SJCRH30 (cell line): ENCODE measurements at regions not wholly inside any gene's neighbourhood (a gene's known extent, or its start where the extent isn't known, plus 50 kb on each side); places are given as distances from the start of the nearest gene placed in this dataset.
A peak's percentile ranks its signal among the peaks of the same experiment; 100 is the strongest.

Experiments
- DNase-seq, 2 experiments: peaks; one replicate each; pipeline ENCODE4 v3.0.0-alpha.2; 2015 to 2020
- H3K27ac ChIP-seq: fragments of 250-450 bp; sonication (Bioruptor Pico); 2 replicates; pipeline ENCODE4 v1.5.1; 2020; ENCODE audit warnings: mild to moderate bottlenecking, moderate library complexity
- H3K27me3 ChIP-seq: fragments of 250-450 bp; sonication (Bioruptor Pico); 2 replicates; pipeline ENCODE4 v1.5.1; 2020; ENCODE audit warnings: mild to moderate bottlenecking, moderate library complexity
- H3K36me3 ChIP-seq: fragments of 250-450 bp; sonication (Bioruptor Pico); 2 replicates; pipeline ENCODE4 v1.5.1; 2020; ENCODE audit warnings: mild to moderate bottlenecking, moderate library complexity
- H3K4me1 ChIP-seq: fragments of 250-450 bp; sonication (Bioruptor Pico); 2 replicates; pipeline ENCODE4 v1.5.1; 2020; ENCODE audit warnings: mild to moderate bottlenecking, moderate library complexity
- H3K4me3 ChIP-seq: fragments of 250-450 bp; sonication (Bioruptor Pico); 2 replicates; pipeline ENCODE4 v1.5.1; 2020; ENCODE audit warnings: mild to moderate bottlenecking, moderate library complexity
- H3K9me3 ChIP-seq: fragments of 250-450 bp; sonication (Bioruptor Pico); replicated peaks from 2 replicates; pipeline ENCODE4 v1.5.1; 2020; ENCODE audit warnings: mild to moderate bottlenecking, moderate library complexity

DNA sequence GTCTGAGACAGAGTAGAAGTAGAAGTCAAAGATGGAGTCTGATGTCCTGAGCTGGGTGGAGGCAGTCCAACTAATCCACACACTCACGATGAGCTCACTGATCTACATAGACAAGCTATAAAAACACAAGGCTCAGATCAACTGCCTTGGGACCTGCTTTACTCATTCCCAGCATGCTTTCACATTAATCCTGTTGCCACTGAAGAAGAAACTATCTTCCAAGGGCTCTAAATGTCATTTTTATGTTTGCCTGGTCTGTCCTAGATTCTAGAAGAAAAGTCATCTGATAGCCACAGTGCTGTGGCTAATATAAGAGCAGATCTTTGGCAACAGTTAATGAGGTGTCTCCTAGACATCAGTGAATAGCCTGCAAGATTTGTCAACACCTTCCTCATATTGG is 522.7 kb downstream of the NUF2 start:
- no peaks in the 10 kb centered on the region for H3K27me3 ChIP-seq
- no peaks in the 10 kb centered on the region for H3K4me1 ChIP-seq
- DNase-seq, result no peak
- H3K9me3 ChIP-seq, result no peaks in the 10 kb centered on the region
- H3K36me3 ChIP-seq, result no peaks in the 10 kb centered on the region
- H3K4me3 ChIP-seq, result no peak overlapping the region
- no peak overlapping the region for H3K27ac ChIP-seq

DNA sequence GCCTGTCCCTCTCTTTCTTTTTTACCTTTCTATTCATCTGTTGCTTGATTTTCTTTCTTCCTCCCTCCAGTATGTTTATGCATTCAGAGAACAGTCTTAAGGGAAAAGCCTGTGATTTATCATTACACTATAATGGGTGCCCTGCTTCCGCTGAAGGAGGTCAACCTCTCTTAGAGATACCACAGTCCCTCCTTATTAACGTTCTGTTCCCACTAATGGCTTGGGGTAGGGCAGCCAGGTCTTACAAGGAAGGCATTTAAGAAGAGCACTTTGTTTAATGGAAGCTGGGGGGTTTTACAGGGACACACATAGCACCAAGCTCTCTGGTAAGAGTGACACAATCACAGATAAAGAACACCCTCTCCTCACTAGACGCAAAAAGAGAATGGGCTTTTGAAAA is 523.5 kb downstream of the NUF2 start:
- Histone ChIP-seq H3K36me3 (no peaks in the 10 kb centered on the region), H3K27me3 (no peaks in the 10 kb centered on the region), H3K27ac (no peak overlapping the region), H3K4me1 (no peaks in the 10 kb centered on the region), H3K4me3 (no peak overlapping the region), H3K9me3 (no peaks in the 10 kb centered on the region)
- DNase-seq, result no peak

DNA sequence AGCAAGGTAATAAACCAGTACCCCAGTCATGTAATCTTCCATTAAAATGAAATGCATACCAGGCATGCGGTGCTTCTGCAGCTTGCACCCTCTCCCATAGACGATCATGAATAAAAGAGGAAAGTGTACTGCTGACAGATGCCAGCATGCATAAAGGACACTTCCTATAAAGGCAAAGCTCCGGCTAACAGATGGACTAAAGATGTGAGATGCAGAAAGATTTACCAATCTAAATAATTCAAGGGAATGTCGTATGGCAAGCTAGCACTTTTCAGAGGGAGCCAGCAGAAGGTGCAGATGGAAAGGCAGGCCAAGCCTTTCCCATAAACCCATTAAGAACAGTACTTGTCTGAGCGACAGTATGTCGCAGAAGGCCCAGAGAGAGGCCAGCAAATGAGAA is 542.0 kb downstream of the NUF2 start:
- Histone ChIP-seq H3K4me1 (no peaks in the 10 kb centered on the region), H3K27me3 (no peaks in the 10 kb centered on the region), H3K36me3 (no peaks in the 10 kb centered on the region), H3K4me3 (no peak overlapping the region), H3K27ac (no peak overlapping the region), H3K9me3 (no peaks in the 10 kb centered on the region)
- DNase-seq, result no peak

DNA sequence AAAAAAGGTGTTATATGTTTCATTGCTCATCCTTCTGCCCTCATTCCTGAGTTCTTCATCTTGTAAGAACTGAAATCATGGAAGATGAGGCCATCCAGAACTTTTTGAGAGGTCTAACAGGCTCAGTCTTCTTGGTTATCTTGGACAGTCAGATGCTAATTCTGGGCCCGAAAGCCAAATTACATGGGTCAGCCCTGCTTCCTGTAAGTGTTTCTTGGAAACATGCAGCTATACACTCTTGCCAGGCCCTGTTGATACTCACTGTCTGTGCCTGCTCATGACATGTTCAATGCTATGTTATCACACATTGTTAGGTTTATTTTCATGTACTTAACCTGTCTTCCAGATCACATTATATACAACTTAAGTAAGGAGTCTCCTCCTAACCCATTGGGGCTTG is 542.5 kb downstream of the NUF2 start:
- DNase-seq, result no peak
- no peaks in the 10 kb centered on the region for H3K9me3 ChIP-seq
- no peak overlapping the region for H3K27ac ChIP-seq
- no peaks in the 10 kb centered on the region for H3K36me3 ChIP-seq
- no peaks in the 10 kb centered on the region for H3K27me3 ChIP-seq
- no peak overlapping the region for H3K4me3 ChIP-seq
- H3K4me1 ChIP-seq, result no peaks in the 10 kb centered on the region

DNA sequence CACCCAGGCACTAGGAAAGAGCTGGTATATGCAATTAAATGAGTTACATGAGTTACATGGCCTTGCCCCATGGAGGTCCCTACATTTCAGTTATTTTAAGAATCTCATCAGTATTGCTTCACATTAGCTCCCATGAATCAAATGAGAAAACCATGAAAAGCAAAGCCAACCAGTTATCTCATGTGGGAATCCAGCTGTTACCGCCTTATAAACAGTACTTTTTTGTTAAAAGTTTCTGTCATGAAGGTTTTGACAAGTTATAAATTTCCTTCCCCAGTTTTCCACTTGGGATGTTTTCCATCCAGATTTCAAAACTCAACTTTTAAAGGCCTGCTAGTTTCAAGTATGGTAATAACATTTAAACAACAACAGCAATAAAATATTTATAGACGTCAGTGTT is 544.8 kb downstream of the NUF2 start:
- H3K27ac ChIP-seq, result no peak overlapping the region
- no peaks in the 10 kb centered on the region for H3K9me3 ChIP-seq
- no peak for DNase-seq
- H3K4me3 ChIP-seq, result no peak overlapping the region
- H3K4me1 ChIP-seq, result no peaks in the 10 kb centered on the region
- no peaks in the 10 kb centered on the region for H3K27me3 ChIP-seq
- no peaks in the 10 kb centered on the region for H3K36me3 ChIP-seq

DNA sequence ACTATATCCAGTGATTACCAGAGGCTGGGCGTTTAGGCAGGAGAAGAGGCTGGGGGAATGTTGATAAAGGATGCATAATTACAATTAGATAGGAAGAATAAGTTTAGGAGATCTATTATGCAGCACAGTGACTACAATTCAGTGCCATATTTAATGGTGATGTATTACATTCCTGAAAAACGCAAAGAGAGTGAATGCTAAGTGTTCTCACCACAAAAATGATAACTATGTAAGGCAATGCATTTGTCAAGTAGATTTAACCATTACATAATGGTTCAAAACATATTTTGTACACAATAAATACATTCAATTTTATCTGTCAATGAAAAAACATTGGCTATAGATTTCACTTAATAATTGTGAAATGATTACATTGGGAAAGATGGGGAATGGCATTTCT is 548.9 kb downstream of the NUF2 start:
- no peak overlapping the region for H3K4me3 ChIP-seq
- no peaks in the 10 kb centered on the region for H3K9me3 ChIP-seq
- H3K36me3 ChIP-seq, result no peaks in the 10 kb centered on the region
- H3K27ac ChIP-seq, result no peak overlapping the region
- H3K4me1 ChIP-seq, result peaks cover 6% of the 10 kb centered on the region
- H3K27me3 ChIP-seq, result no peaks in the 10 kb centered on the region
- no peak for DNase-seq

DNA sequence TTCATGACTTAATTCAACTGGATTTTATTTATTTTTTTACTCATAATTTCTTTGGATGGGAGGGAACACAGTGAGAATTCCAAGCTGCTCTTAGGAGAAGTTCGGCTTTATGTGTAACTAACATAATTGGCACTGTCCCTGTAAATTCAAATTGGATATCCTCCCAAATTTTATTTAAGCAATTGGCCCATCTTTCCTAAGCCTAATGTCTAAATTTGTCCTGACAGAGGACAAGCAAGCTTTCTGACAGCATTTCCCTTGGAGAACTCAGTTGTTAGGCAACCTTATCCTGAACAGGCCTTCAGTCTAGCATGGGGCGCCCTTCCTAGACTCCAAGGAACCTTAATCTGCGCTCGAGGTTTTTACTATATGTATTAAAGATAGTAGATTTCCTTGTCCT is 550.3 kb downstream of the NUF2 start:
- H3K36me3 ChIP-seq, result no peaks in the 10 kb centered on the region
- no peaks in the 10 kb centered on the region for H3K9me3 ChIP-seq
- peaks cover 20% of the 10 kb centered on the region for H3K4me1 ChIP-seq
- H3K27ac ChIP-seq, result no peak overlapping the region
- DNase-seq, result no peak
- H3K4me3 ChIP-seq, result no peak overlapping the region
- no peaks in the 10 kb centered on the region for H3K27me3 ChIP-seq

DNA sequence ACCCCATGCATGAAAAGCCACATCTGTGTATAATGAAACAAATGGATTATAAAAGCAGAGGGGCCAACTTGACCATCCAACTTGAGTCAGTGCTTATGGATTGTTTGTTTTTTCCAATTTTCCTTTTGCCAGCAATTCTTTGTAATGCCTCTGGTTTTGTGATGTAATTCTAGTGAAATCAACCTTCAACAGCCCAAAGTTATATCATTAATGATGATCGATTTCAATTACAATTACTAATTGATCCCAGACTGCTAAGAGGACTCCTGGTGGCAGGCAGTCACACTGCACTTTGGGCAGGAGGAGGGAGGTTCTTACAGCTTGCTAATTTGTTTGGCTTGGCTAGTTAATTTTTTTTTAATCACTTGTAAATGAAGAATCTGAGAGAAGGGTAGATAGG is 552.3 kb downstream of the NUF2 start:
- no peaks in the 10 kb centered on the region for H3K27me3 ChIP-seq
- no peak for DNase-seq
- no peaks in the 10 kb centered on the region for H3K36me3 ChIP-seq
- H3K9me3 ChIP-seq, result no peaks in the 10 kb centered on the region
- H3K4me3 ChIP-seq, result no peak overlapping the region
- H3K4me1 ChIP-seq, result peaks cover 23% of the 10 kb centered on the region
- no peak overlapping the region for H3K27ac ChIP-seq

DNA sequence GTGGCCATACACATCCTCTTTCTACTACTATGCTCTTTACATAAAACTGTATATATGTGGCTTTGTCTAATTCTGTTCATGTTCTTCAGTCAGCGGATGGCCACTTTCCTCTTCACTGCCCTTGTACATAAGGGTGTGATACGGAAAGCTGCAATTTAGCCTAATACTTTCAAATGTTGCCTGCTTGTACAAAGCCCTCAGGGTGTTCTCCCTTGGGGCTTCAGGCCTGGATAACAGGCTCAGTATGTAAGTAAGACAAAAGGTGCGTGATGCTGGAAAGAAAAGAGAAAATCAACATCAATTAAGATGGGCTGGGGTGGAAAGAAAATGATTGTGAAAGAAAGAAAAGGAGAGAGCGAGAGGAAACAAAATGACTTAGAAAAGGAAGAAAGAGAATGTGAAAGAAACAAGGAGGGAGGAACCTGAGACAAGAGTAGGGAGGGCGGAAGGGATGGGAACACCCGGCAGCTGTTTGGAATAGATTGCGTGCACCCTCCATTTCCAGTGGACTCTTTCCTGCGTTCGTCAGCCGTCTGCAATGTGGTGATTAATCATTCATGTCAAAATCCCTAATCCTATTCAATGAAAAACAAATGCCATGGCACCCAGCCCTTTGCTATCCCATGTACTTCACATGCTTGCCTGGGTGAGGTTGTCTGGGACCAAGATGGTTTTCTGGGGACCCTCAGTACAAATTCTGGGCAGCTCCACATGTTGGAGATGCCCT is 553.6 kb downstream of the NUF2 start:
- no peaks in the 10 kb centered on the region for H3K9me3 ChIP-seq
- 0 out of 2 replicates have a peak overlapping the region, but pooled peaks have one; percentile 8 for H3K4me3 ChIP-seq
- peak; percentile 27 to 45 for DNase-seq
- H3K27me3 ChIP-seq, result no peaks in the 10 kb centered on the region
- peaks cover 23% of the 10 kb centered on the region for H3K4me1 ChIP-seq
- no peaks in the 10 kb centered on the region for H3K36me3 ChIP-seq
- peak overlapping the region; percentile 40 for H3K27ac ChIP-seq

DNA sequence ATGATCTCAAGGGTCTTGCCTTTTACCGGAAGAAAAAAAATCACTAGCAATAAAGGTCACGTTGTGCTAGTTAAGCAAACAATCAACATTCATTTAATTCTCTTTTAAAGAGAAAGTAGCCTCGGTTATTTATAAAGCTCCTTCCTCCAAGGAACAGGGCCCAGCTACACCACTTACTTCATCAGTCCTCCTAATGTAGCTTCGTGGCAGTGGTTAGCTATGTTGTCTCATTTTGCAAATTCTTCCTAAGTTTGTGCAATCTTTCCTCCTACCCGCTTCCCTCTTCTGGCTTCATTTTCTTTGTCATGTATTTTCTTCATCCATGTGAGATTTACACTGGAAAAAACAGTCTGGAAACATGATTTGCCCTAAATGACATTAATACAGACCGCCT is 554.2 kb downstream of the NUF2 start:
- 0 out of 2 replicates have a peak overlapping the region, but pooled peaks have one; percentile 8 for H3K4me3 ChIP-seq
- DNase-seq, result no peak
- peak overlapping the region; percentile 40 for H3K27ac ChIP-seq

DNA sequence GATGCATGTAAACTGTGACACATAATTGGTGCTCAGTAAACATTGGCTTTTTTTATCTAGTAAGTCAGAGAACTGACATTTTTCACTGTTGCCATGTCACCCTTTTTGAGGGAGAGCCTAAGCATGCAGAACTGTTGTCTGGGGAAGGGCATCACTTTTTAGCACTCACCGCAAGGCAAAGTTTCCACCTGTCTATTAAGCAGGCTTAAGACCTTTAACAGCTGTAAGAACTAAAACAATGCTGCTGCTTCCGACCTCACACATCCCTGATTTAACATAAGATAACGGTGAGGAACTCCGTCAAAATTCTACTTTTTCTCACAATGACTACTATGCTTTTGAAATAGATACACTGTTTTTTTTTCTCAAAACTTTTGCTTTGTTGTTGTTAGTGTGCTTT is 554.8 kb downstream of the NUF2 start:
- peak overlapping the region; percentile 40 for H3K27ac ChIP-seq
- no peaks in the 10 kb centered on the region for H3K9me3 ChIP-seq
- no peaks in the 10 kb centered on the region for H3K27me3 ChIP-seq
- peak; percentile 28 to 53 for DNase-seq
- no peaks in the 10 kb centered on the region for H3K36me3 ChIP-seq
- H3K4me1 ChIP-seq, result peaks cover 23% of the 10 kb centered on the region
- no peak overlapping the region for H3K4me3 ChIP-seq

More for the DNA sequence above, 554.2 kb downstream of the NUF2 start:
- no peaks in the 10 kb centered on the region for H3K27me3 ChIP-seq
- H3K36me3 ChIP-seq, result no peaks in the 10 kb centered on the region
- H3K4me1 ChIP-seq, result peaks cover 23% of the 10 kb centered on the region
- H3K9me3 ChIP-seq, result no peaks in the 10 kb centered on the region

DNA sequence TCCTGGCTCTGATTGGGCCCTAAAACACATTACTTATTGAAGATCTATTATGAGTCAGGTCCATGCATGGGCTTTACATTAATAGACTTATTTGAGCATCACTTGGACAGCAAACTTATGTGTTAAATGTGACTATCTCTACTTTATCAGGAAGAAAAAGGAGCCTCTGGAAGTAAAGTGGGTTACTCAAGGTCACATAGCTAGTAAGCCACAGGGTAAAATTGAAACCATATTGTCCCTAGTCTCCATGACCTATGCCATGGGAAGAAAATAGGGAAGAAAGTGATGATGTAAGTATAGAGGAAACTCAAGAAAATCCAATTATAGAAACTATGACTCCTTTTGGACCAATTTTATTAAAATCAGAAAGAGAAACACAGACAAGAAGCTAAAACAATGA is 555.3 kb downstream of the NUF2 start:
- Histone ChIP-seq H3K36me3 (no peaks in the 10 kb centered on the region), H3K9me3 (no peaks in the 10 kb centered on the region), H3K4me3 (no peak overlapping the region), H3K27me3 (no peaks in the 10 kb centered on the region), H3K4me1 (peaks cover 23% of the 10 kb centered on the region), H3K27ac (peak overlapping the region; percentile 33)
- DNase-seq, result no peak

DNA sequence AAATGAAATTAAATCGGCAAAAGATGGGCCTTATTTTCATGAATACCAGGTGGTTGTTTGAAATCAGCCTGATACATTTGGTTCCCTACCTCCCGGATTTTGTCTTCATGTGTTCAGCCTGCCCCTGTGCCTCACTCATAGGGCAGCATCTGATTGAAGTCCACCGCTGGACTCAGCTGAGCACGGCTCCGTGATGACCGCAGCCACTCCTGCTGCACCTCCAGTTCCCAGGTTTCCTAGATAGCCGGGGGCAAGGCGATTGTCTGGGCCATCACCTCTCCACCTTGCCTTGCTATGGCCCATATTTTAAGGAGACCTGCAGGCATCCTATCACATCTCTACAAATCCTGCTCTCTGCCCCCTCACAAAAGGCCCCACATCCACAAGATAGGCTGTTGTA is 563.8 kb downstream of the NUF2 start:
- Histone ChIP-seq H3K27ac (no peak overlapping the region), H3K27me3 (no peaks in the 10 kb centered on the region), H3K4me1 (no peaks in the 10 kb centered on the region), H3K36me3 (no peaks in the 10 kb centered on the region), H3K9me3 (no peaks in the 10 kb centered on the region), H3K4me3 (no peak overlapping the region)
- DNase-seq, result no peak

DNA sequence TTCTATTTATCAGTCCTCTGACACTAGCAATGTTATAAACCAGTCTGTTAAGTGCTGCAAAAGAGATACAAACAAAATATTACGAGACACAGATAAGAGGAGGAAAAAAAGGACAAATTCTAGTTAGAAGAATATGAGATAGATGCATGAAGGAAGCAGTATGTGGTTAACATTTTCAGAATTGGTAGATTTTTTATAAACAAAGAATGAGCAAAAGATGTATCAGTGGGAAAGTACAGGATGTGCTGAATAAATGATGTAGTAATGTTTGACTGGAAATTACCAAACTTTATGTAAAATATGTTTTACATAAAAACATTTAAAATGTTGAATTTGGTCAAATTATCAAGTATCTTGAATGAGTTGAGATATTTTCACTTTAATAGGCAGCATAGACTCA is 574.2 kb downstream of the NUF2 start:
- no peak overlapping the region for H3K4me3 ChIP-seq

DNA sequence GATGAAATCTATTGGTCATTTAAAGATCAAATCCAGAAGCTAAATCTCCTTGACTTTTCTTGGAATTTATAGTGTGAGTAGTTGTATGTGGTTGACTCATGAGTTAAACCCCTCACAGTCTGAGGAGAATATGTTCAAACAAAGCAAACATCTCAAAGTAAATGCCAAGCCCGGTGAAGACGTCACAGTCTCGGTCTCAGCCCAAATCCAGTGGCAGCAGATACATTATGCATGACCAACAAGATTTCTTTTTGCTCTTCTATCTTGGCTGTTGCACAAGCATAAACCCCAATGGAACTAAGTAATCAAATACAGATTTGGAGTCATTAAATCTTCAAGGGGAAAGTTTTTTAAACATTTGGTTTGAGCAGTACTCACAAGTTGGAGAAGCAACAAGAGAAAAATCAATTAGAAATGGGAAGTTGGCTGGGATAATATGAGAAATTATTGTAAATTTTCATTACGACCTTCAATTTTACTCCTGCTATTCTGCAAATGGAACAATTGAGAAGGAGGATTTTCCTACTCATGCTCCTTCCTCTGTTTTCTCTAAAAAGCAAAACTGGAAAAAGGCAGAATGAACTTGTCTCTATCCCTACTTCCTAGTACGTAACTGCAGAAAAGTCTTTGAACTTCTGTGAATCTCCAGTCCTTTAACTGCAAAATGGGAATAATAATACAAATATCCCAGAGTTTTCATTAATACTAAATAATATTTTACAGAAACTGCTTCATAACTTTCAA is 575.8 kb downstream of the NUF2 start:
- Histone ChIP-seq H3K36me3 (no peaks in the 10 kb centered on the region), H3K27ac (no peak overlapping the region), H3K4me3 (no peak overlapping the region), H3K4me1 (no peaks in the 10 kb centered on the region), H3K9me3 (no peaks in the 10 kb centered on the region), H3K27me3 (no peaks in the 10 kb centered on the region)
- DNase-seq, result no peak

More for the DNA sequence above, 574.2 kb downstream of the NUF2 start:
- Histone ChIP-seq H3K27me3 (no peaks in the 10 kb centered on the region), H3K36me3 (no peaks in the 10 kb centered on the region), H3K9me3 (no peaks in the 10 kb centered on the region), H3K4me1 (no peaks in the 10 kb centered on the region), H3K27ac (no peak overlapping the region)
- no peak for DNase-seq

DNA sequence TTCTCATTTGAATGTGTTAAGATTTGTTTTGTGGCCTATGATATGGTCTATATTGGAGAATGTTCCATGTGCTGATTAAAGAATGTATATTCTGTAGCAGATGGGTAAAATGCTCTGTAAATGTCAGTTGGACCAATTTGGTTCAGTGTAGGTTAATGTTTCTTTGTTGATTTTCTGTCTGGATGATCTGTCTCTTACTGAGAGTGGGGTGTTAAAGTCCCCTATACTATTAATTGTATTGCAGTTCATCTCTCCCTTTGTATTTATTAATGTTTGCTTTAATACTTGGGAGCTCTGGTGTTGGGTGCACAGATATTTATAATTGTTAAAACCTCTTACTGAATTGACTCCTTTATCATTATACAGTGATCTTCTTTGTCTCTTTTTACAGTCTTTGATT is 584.5 kb downstream of the NUF2 start:
- no peak for DNase-seq

More for the DNA sequence above, 584.5 kb downstream of the NUF2 start:
- Histone ChIP-seq H3K9me3 (no peaks in the 10 kb centered on the region), H3K36me3 (no peaks in the 10 kb centered on the region), H3K27ac (no peak overlapping the region), H3K27me3 (no peaks in the 10 kb centered on the region), H3K4me3 (no peak overlapping the region), H3K4me1 (no peaks in the 10 kb centered on the region)
